IgD-negative memory B cell (primary cell): ENCODE measurements at regions not wholly inside any gene's neighbourhood (a gene's known extent, or its start where the extent isn't known, plus 50 kb on each side); places are given as distances from the start of the nearest gene placed in this dataset.
A peak's percentile ranks its signal among the peaks of the same experiment; 100 is the strongest.

ENCODE experiments used
- H3K27ac Mint-ChIP-seq, 3 donors: one replicate each; pipeline ENCODE4 v1.8.0; 2020 to 2022; ENCODE audit warnings: mild to moderate bottlenecking in 3 of 3, mixed read lengths in 3 of 3, moderate library complexity in 1 of 3
- H3K27me3 Mint-ChIP-seq: one replicate; pipeline ENCODE4 v1.8.0; 2021; ENCODE audit warnings: mixed read lengths
- H3K36me3 Mint-ChIP-seq: one replicate; pipeline ENCODE4 v1.8.0; 2020; ENCODE audit warnings: mild to moderate bottlenecking, mixed read lengths
- H3K4me1 Mint-ChIP-seq, 3 donors: one replicate each; pipeline ENCODE4 v1.8.0; 2020 to 2022; ENCODE audit warnings: mixed read lengths in 3 of 3, mild to moderate bottlenecking in 1 of 3
- H3K4me3 Mint-ChIP-seq, 4 donors: one replicate each; pipeline ENCODE4 v1.8.0; 2020 to 2022; ENCODE audit warnings: mild to moderate bottlenecking in 4 of 4, mixed read lengths in 4 of 4, moderate library complexity in 3 of 4
- H3K9me3 Mint-ChIP-seq, 3 donors: one replicate each; pipeline ENCODE4 v1.8.0; 2020 to 2021; ENCODE audit warnings: mixed read lengths in 3 of 3, mild to moderate bottlenecking in 1 of 3

GRCh38 chr2:6449343-6449742 is 416.4 kb downstream of the CMPK2 start:
- Mint-ChIP-seq H3K27ac (no peak overlapping the region), H3K36me3 (no peaks in the 10 kb centered on the region), H3K4me1 (peaks cover 0 to 1% (median 1%) of the 10 kb centered on the region in 3 donors), H3K9me3 (peaks cover 0 to 10% (median 2%) of the 10 kb centered on the region in 3 donors), H3K27me3 (no peaks in the 10 kb centered on the region), H3K4me3 (no peak overlapping the region)

GRCh38 chr2:6452702-6453481 is 412.8 kb downstream of the CMPK2 start:
- Mint-ChIP-seq H3K36me3 (no peaks in the 10 kb centered on the region), H3K27me3 (no peaks in the 10 kb centered on the region), H3K9me3 (peaks cover 2 to 13% (median 10%) of the 10 kb centered on the region in 3 donors), H3K27ac (no peak overlapping the region), H3K4me1 (peaks cover 0 to 1% (median 0%) of the 10 kb centered on the region in 3 donors), H3K4me3 (no peak overlapping the region)

GRCh38 chr2:6454286-6454990 is 411.3 kb downstream of the CMPK2 start:
- Mint-ChIP-seq H3K27me3 (no peaks in the 10 kb centered on the region), H3K4me1 (no peaks in the 10 kb centered on the region), H3K27ac (no peak overlapping the region), H3K4me3 (no peak overlapping the region), H3K36me3 (no peaks in the 10 kb centered on the region), H3K9me3 (peaks cover 2 to 13% (median 8%) of the 10 kb centered on the region in 3 donors)

GRCh38 chr2:6459138-6459537 is 406.6 kb downstream of the CMPK2 start:
- Mint-ChIP-seq H3K27ac (no peak overlapping the region), H3K27me3 (no peaks in the 10 kb centered on the region), H3K36me3 (no peaks in the 10 kb centered on the region), H3K4me1 (peaks cover 0 to under 1% (median 0%) of the 10 kb centered on the region in 3 donors), H3K9me3 (peaks cover 0 to 13% (median 2%) of the 10 kb centered on the region in 3 donors), H3K4me3 (no peak overlapping the region)

GRCh38 chr2:6470518-6470917 is 395.2 kb downstream of the CMPK2 start:
- peaks cover 4% of the 10 kb centered on the region for H3K27me3 Mint-ChIP-seq

GRCh38 chr2:6471419-6471818 is 394.3 kb downstream of the CMPK2 start:
- no peak overlapping the region for H3K4me3 Mint-ChIP-seq
- peaks cover 4% of the 10 kb centered on the region for H3K27me3 Mint-ChIP-seq
- no peaks in the 10 kb centered on the region for H3K4me1 Mint-ChIP-seq
- peaks cover 2% of the 10 kb centered on the region for H3K36me3 Mint-ChIP-seq
- H3K9me3 Mint-ChIP-seq = peaks cover 5 to 16% (median 5%) of the 10 kb centered on the region in 3 donors
- H3K27ac Mint-ChIP-seq = peak overlapping the region in 1 of 3 donors; percentile 43

More at GRCh38 chr2:6470518-6470917, 395.2 kb downstream of the CMPK2 start:
- H3K27ac Mint-ChIP-seq = no peak overlapping the region
- H3K9me3 Mint-ChIP-seq = peaks cover 5 to 19% (median 6%) of the 10 kb centered on the region in 3 donors
- peaks cover 2% of the 10 kb centered on the region for H3K36me3 Mint-ChIP-seq
- H3K4me1 Mint-ChIP-seq = no peaks in the 10 kb centered on the region
- peak overlapping the region in 1 of 4 donors; percentile 70 for H3K4me3 Mint-ChIP-seq

- Mint-ChIP-seq H3K4me1 (no peaks in the 10 kb centered on the region), H3K9me3 (peaks cover under 1 to 4% (median 3%) of the 10 kb centered on the region in 3 donors), H3K4me3 (no peak overlapping the region)
Observed at GRCh38 chr2:6474161-6475140, 391.3 kb downstream of the CMPK2 start.

GRCh38 chr2:6475155-6475940 is 390.4 kb downstream of the CMPK2 start:
- Mint-ChIP-seq H3K4me1 (no peaks in the 10 kb centered on the region), H3K9me3 (peaks cover 3 to 6% (median 5%) of the 10 kb centered on the region in 3 donors), H3K27me3 (peaks cover 4% of the 10 kb centered on the region), H3K4me3 (no peak overlapping the region), H3K36me3 (no peaks in the 10 kb centered on the region), H3K27ac (no peak overlapping the region)

More at GRCh38 chr2:6474161-6475140, 391.3 kb downstream of the CMPK2 start:
- Mint-ChIP-seq H3K27me3 (peaks cover 4% of the 10 kb centered on the region), H3K27ac (no peak overlapping the region), H3K36me3 (no peaks in the 10 kb centered on the region)

GRCh38 chr2:6480514-6480913 is 385.2 kb downstream of the CMPK2 start:
- no peak overlapping the region for H3K4me3 Mint-ChIP-seq
- H3K27me3 Mint-ChIP-seq = no peaks in the 10 kb centered on the region
- no peaks in the 10 kb centered on the region for H3K4me1 Mint-ChIP-seq
- no peak overlapping the region for H3K27ac Mint-ChIP-seq
- no peaks in the 10 kb centered on the region for H3K36me3 Mint-ChIP-seq
- H3K9me3 Mint-ChIP-seq = peaks cover 3 to 7% (median 5%) of the 10 kb centered on the region in 3 donors

- H3K27me3 Mint-ChIP-seq = no peaks in the 10 kb centered on the region
- H3K4me1 Mint-ChIP-seq = no peaks in the 10 kb centered on the region
- no peak overlapping the region for H3K27ac Mint-ChIP-seq
- peak overlapping the region in 1 of 4 donors; percentile 39 for H3K4me3 Mint-ChIP-seq
- H3K36me3 Mint-ChIP-seq = no peaks in the 10 kb centered on the region
- H3K9me3 Mint-ChIP-seq = peaks cover 3 to 7% (median 5%) of the 10 kb centered on the region in 3 donors
Observed at GRCh38 chr2:6482256-6482655, 383.5 kb downstream of the CMPK2 start.

- Mint-ChIP-seq H3K27me3 (no peaks in the 10 kb centered on the region), H3K36me3 (peaks cover 3% of the 10 kb centered on the region), H3K9me3 (peaks cover 0 to 6% (median 0%) of the 10 kb centered on the region in 3 donors), H3K4me1 (no peaks in the 10 kb centered on the region), H3K27ac (no peak overlapping the region), H3K4me3 (no peak overlapping the region)
Observed at GRCh38 chr2:6487765-6488164, 377.9 kb downstream of the CMPK2 start.

GRCh38 chr2:6492573-6492972 is 373.1 kb downstream of the CMPK2 start:
- H3K4me3 Mint-ChIP-seq = no peak overlapping the region
- H3K36me3 Mint-ChIP-seq = peaks cover 3% of the 10 kb centered on the region
- H3K27me3 Mint-ChIP-seq = peaks cover 1% of the 10 kb centered on the region
- no peaks in the 10 kb centered on the region for H3K9me3 Mint-ChIP-seq
- H3K27ac Mint-ChIP-seq = peak overlapping the region in 1 of 3 donors; percentile 57
- H3K4me1 Mint-ChIP-seq = no peaks in the 10 kb centered on the region

GRCh38 chr2:6493266-6493665 is 372.4 kb downstream of the CMPK2 start:
- peaks cover 0 to 3% (median 0%) of the 10 kb centered on the region in 3 donors for H3K4me1 Mint-ChIP-seq
- peaks cover 0 to 3% (median 0%) of the 10 kb centered on the region in 3 donors for H3K9me3 Mint-ChIP-seq
- H3K27me3 Mint-ChIP-seq = peaks cover 1% of the 10 kb centered on the region
- no peak overlapping the region for H3K27ac Mint-ChIP-seq
- no peak overlapping the region for H3K4me3 Mint-ChIP-seq
- peaks cover 3% of the 10 kb centered on the region for H3K36me3 Mint-ChIP-seq

GRCh38 chr2:6493669-6494068 is 372.0 kb downstream of the CMPK2 start:
- Mint-ChIP-seq H3K27me3 (peaks cover 1% of the 10 kb centered on the region), H3K27ac (no peak overlapping the region), H3K9me3 (peaks cover 0 to 3% (median 0%) of the 10 kb centered on the region in 3 donors), H3K4me1 (peaks cover 0 to 3% (median 0%) of the 10 kb centered on the region in 3 donors), H3K4me3 (no peak overlapping the region), H3K36me3 (peaks cover 3% of the 10 kb centered on the region)
